K562 (cell line): ENCODE measurements at regions not wholly inside any gene's neighbourhood (a gene's known extent, or its start where the extent isn't known, plus 50 kb on each side); places are given as distances from the start of the nearest gene placed in this dataset.

ENCODE experiments used
- ATAC-seq: fragments of 200-7000 bp; cut with Tn5 transposase; 3 replicates; pipeline ENCODE4 v1.9.1; 2020; ENCODE audit warnings: moderate library complexity
- BruUV-seq: library from RNA; stranded (reverse); fragments of 400-500 nt; replicated peaks from 2 replicates; lab custom pipeline; 2021; lab: Mats Ljungman, UMichigan
- CTCF ChIA-PET: fragments of 300-600 bp; formaldehyde crosslinking; extraction: SDS; loops from one replicate; lab custom pipeline; 2021; ENCODE audit warnings: low intra/inter-chr PET ratio; lab: Yijun Ruan, JAX
- POLR2A ChIA-PET: fragments of 300-600, 350-650 bp; sonication (Branson Sonifier 250); formaldehyde crosslinking; extraction: SDS; loops from one replicate; lab custom pipeline; 2021; ENCODE audit warnings: antibody characterized with exemption, inconsistent platforms; lab: Yijun Ruan, JAX
- DNase-seq, 4 experiments: peaks; one replicate each; pipeline versions ENCODE4 v3.0.0 to v3.0.0-alpha.2; 2011 to 2018; ENCODE audit warnings: low spot score in 3 of 4, mixed read lengths in 3 of 4; ENCODE audit errors: extremely low read depth in 1 of 4
- FAIRE-seq: peaks from 2 replicates; lab custom pipeline; 2011; peaks lifted over from hg19 to GRCh38; lab: Jason Lieb, UNC
- H2AFZ ChIP-seq: 2 replicates; pipeline ENCODE4 v1.6.0; 2011; ENCODE audit warnings: low read depth, low read length, control low read depth, inconsistent platforms
- H3K27ac ChIP-seq: fragments of 200-600 bp; 3 replicates; pipeline ENCODE4 v1.8.0; 2011; ENCODE audit warnings: low read depth, mild to moderate bottlenecking, control low read depth, inconsistent platforms, low read length, moderate library complexity, mixed read lengths; ENCODE audit errors: extremely low read depth
- H3K27me3 ChIP-seq, 2 experiments: fragments of 300-600 bp in 1 of 2; 2 replicates in 1 of 2; 3 replicates in 1 of 2; pipeline versions ENCODE4 v1.6.0 to v1.8.0; 2011; ENCODE audit warnings: inconsistent platforms in 2 of 2, low read length in 2 of 2, mild to moderate bottlenecking in 1 of 2, mixed read lengths in 1 of 2, moderate library complexity in 1 of 2; ENCODE audit not compliant: control insufficient read depth in 2 of 2, insufficient read depth in 2 of 2
- H3K36me3 ChIP-seq: fragments of 300-600 bp; 3 replicates; pipeline ENCODE4 v1.8.0; 2011; ENCODE audit warnings: mild to moderate bottlenecking, low read length, inconsistent platforms; ENCODE audit not compliant: control insufficient read depth, insufficient read depth
- H3K4me1 ChIP-seq, 2 experiments: fragments of 200-600 bp in 1 of 2; replicated peaks in 1 of 2; 2 replicates in 1 of 2; 3 replicates in 1 of 2; pipeline versions ENCODE4 v1.5.1 to v1.8.0; 2011; ENCODE audit warnings: inconsistent platforms in 2 of 2, low read length in 2 of 2, mild to moderate bottlenecking in 1 of 2, mixed read lengths in 1 of 2, moderate library complexity in 1 of 2; ENCODE audit not compliant: control insufficient read depth in 2 of 2, insufficient read depth in 2 of 2
- H3K4me2 ChIP-seq: 2 replicates; pipeline ENCODE4 v1.6.1; 2011; ENCODE audit warnings: low read length, control low read depth, inconsistent platforms, mixed read lengths; ENCODE audit not compliant: insufficient read depth
- H3K4me3 ChIP-seq: fragments of 200-600 bp; sonication (generic), shearing (Covaris generic); 2 replicates; pipeline ENCODE4 v1.5.1; 2016; ENCODE audit warnings: control low read depth, inconsistent platforms
- H3K79me2 ChIP-seq: fragments of 200-600 bp; 3 replicates; pipeline ENCODE4 v1.8.0; 2011; ENCODE audit warnings: low read length, inconsistent platforms; ENCODE audit not compliant: control insufficient read depth, insufficient read depth
- H3K9ac ChIP-seq, 2 experiments: 2 replicates each; pipeline versions ENCODE4 v1.6.0 to v1.6.1; 2011; ENCODE audit warnings: low read depth in 2 of 2, low read length in 2 of 2, control low read depth in 1 of 2, inconsistent platforms in 1 of 2, mild to moderate bottlenecking in 1 of 2, mixed read lengths in 1 of 2; ENCODE audit not compliant: insufficient read depth in 1 of 2
- H3K9me1 ChIP-seq: one replicate; pipeline ENCODE4 v1.6.0; 2011; ENCODE audit warnings: inconsistent platforms, mild to moderate bottlenecking, low read length, moderate library complexity; ENCODE audit not compliant: control insufficient read depth, insufficient read depth
- H3K9me3 ChIP-seq: replicated peaks from 2 replicates; pipeline ENCODE4 v1.5.1; 2011; ENCODE audit warnings: low read depth, low read length, inconsistent platforms; ENCODE audit not compliant: control insufficient read depth, insufficient read depth
- H4K20me1 ChIP-seq: replicated peaks from 2 replicates; pipeline ENCODE4 v1.6.1; 2011; ENCODE audit warnings: low read length, inconsistent platforms, mixed read lengths; ENCODE audit not compliant: control insufficient read depth, insufficient read depth
- ADNP ChIP-seq: fragments of 200-800 bp; sonication (Bioruptor generic); IDR thresholded peaks from 2 replicates; pipeline ENCODE4 v1.6.1; 2016; ENCODE audit warnings: missing genetic modification characterization, missing compliant biosample characterization
- CBX2 ChIP-seq: fragments of 200-600 bp; sonication (generic); IDR thresholded peaks from one replicate; pipeline ENCODE4 v1.6.1; 2012; ENCODE audit warnings: mild to moderate bottlenecking, low read length, inconsistent platforms; ENCODE audit not compliant: insufficient read depth, poor library complexity, severe bottlenecking
- DACH1 ChIP-seq: fragments of 450-650 bp; IDR thresholded peaks from 2 replicates; pipeline ENCODE4 v1.6.1; 2018; ENCODE audit not compliant: partially characterized antibody
- L3MBTL2 ChIP-seq: fragments of 450-650 bp; IDR thresholded peaks from 2 replicates; pipeline ENCODE4 v1.6.1; 2016; ENCODE audit warnings: mild to moderate bottlenecking, moderate library complexity
- LEF1 ChIP-seq: fragments of 450-650 bp; IDR thresholded peaks from 2 replicates; pipeline ENCODE4 v1.6.1; 2016; ENCODE audit warnings: mild to moderate bottlenecking
- MCM7 ChIP-seq, 2 experiments: fragments of 450-650 bp; IDR thresholded peaks; 2 replicates each; pipeline ENCODE4 v1.6.1; 2016 to 2018
- PRMT5 ChIP-seq: sonication (generic); formaldehyde crosslinking; IDR thresholded peaks from 2 replicates; pipeline ENCODE4 v1.5.0; 2020; ENCODE audit warnings: missing genetic modification reagents
- RAD21 ChIP-seq, 2 experiments: fragments of 250-450 bp in 1 of 2; fragments of 450-650 bp in 1 of 2; sonication (Bioruptor Pico) in 1 of 2; formaldehyde crosslinking in 1 of 2; IDR thresholded peaks in 1 of 2; conservative IDR thresholded peaks in 1 of 2; 2 replicates each; pipeline versions ENCODE4 v1.4.0 to v1.8.0; 2020 to 2022; ENCODE audit warnings: mild to moderate bottlenecking in 2 of 2, moderate library complexity in 1 of 2
- RBM15 ChIP-seq: fragments of 200-400 bp; formaldehyde crosslinking; IDR thresholded peaks from 2 replicates; pipeline ENCODE4 v1.6.1; 2018; ENCODE audit warnings: mild to moderate bottlenecking, low read length, moderate library complexity; ENCODE audit not compliant: insufficient read depth
- SIN3A ChIP-seq, 2 experiments: fragments of 150-350 bp in 1 of 2; IDR thresholded peaks; 2 replicates each; pipeline ENCODE4 v1.6.1; 2011 to 2016; ENCODE audit warnings: borderline replicate concordance in 2 of 2, low read depth in 2 of 2, low read length in 2 of 2, mild to moderate bottlenecking in 2 of 2, moderate library complexity in 2 of 2; ENCODE audit not compliant: control insufficient read depth in 1 of 2
- SIN3B ChIP-seq: fragments of 450-650 bp; IDR thresholded peaks from 2 replicates; pipeline ENCODE4 v1.6.1; 2017; ENCODE audit warnings: low read depth, mild to moderate bottlenecking, moderate library complexity
- SMARCC2 ChIP-seq: fragments of 450-650 bp; IDR thresholded peaks from 2 replicates; pipeline ENCODE4 v1.6.1; 2017; ENCODE audit warnings: antibody characterized with exemption, moderate library complexity, mild to moderate bottlenecking, low read depth
- STAT5B ChIP-seq: fragments of 250-450 bp; sonication (Bioruptor Pico); IDR thresholded peaks from 2 replicates; pipeline ENCODE4 v1.8.0; 2021; ENCODE audit warnings: mild to moderate bottlenecking, inconsistent platforms
- TRIM24 ChIP-seq, 2 experiments: fragments of 450-650 bp; IDR thresholded peaks; 2 replicates each; pipeline ENCODE4 v1.6.1; 2016
- ZNF146 ChIP-seq: IDR thresholded peaks from one replicate; pipeline ENCODE4 v1.6.1; 2018; ENCODE audit warnings: missing compliant biosample characterization; ENCODE audit not compliant: unreplicated experiment
- ZNF311 ChIP-seq: fragments of 250-450 bp; sonication (Bioruptor Pico); IDR thresholded peaks from 2 replicates; pipeline ENCODE4 v1.4.0; 2020; ENCODE audit warnings: mild to moderate bottlenecking, moderate library complexity
- ZNF778 ChIP-seq: fragments of 450-650 bp; formaldehyde crosslinking; IDR thresholded peaks from 2 replicates; pipeline ENCODE4 v1.4.0; 2020; ENCODE audit warnings: mild to moderate bottlenecking, moderate library complexity
- ZSCAN29 ChIP-seq: fragments of 450-650 bp; IDR thresholded peaks from 2 replicates; pipeline ENCODE4 v1.6.1; 2017
- WGBS: fragments of 100-300 bp; shearing (Covaris generic); methylation state at CpG from one replicate; pipeline ENCODE4 v1.1.6; 2016; ENCODE audit warnings: low coverage, mixed read lengths; ENCODE audit not compliant: insufficient coverage; ENCODE audit errors: missing lambda C conversion rate; 5-methylcytosine and 5-hydroxymethylcytosine counted together
- in situ Hi-C: fragments of 300-500 bp; cut with MboI; formaldehyde crosslinking; loops from 4 replicates; pipeline ENCODE4 v1.15.0; 2018; ENCODE audit warnings: inconsistent platforms, mixed read lengths
- intact Hi-C: fragments of 100-400 bp; cut with micrococcal nuclease; formaldehyde crosslinking; loops from 2 replicates; pipeline ENCODE4 v1.14.2; 2022
- TF ChIP-seq, protein P1 (sequence below): sonication (generic); formaldehyde crosslinking; IDR thresholded peaks from 2 replicates; pipeline ENCODE4 v1.5.0; 2020; ENCODE audit warnings: missing genetic modification reagents
- TF ChIP-seq, protein P2 (sequence below), 2 experiments: IDR thresholded peaks; 2 replicates each; pipeline ENCODE4 v1.6.1; 2011; ENCODE audit warnings: borderline replicate concordance in 1 of 2, control low read depth in 1 of 2, low read depth in 1 of 2, low read length in 1 of 2, mild to moderate bottlenecking in 1 of 2, mixed read lengths in 1 of 2, moderate library complexity in 1 of 2; ENCODE audit not compliant: insufficient read depth in 1 of 2, insufficient read length in 1 of 2, poor library complexity in 1 of 2, severe bottlenecking in 1 of 2; ENCODE audit errors: extremely low read depth in 1 of 2

DNA sequence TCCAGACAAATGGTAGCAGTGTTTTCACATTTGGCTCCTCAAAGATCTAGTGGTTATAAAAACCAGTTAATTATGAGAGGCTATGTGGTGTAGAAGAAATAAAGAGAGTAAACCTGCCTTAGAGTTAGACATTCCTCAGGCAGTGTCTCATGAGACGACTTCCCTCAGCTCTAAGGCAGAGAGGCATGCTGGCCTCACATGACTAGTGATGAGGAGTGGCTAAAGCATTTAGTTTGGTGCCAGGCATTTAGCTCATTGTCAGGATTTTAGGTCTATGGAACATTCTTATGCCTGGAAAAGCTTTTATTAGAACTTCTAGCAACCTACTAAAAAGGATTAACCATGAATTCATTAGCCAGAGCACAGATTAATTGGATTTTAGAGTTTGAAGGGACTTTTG is 90.3 kb downstream of the RPRM start:
- 0 out of 2 replicates have a peak, but pooled peaks cover 1% of the 10 kb centered on the region for H3K9me3 ChIP-seq

More for the DNA sequence above, 90.3 kb downstream of the RPRM start:
- no peak overlapping the region for H3K4me3 ChIP-seq
- no peak for TF ChIP-seq SMARCC2
- no peak for TF ChIP-seq ADNP (tag)
- TF ChIP-seq, protein P1, sequence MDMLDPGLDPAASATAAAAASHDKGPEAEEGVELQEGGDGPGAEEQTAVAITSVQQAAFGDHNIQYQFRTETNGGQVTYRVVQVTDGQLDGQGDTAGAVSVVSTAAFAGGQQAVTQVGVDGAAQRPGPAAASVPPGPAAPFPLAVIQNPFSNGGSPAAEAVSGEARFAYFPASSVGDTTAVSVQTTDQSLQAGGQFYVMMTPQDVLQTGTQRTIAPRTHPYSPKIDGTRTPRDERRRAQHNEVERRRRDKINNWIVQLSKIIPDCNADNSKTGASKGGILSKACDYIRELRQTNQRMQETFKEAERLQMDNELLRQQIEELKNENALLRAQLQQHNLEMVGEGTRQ (CRISPR knock-in tag): no peak
- no peak for TF ChIP-seq ZSCAN29
- TF ChIP-seq CBX2: no peak
- TF ChIP-seq LEF1: no peak
- TF ChIP-seq ZNF778 (CRISPR knock-in tag): no peak
- no peak for TF ChIP-seq STAT5B
- no peak for TF ChIP-seq L3MBTL2
- no peak for TF ChIP-seq ZNF311 (CRISPR knock-in tag)
- TF ChIP-seq SIN3B: no peak
- TF ChIP-seq MCM7 (IDR thresholded peaks at IDR 0.05): no peak
- TF ChIP-seq RBM15: no peak
- TF ChIP-seq, protein P2, sequence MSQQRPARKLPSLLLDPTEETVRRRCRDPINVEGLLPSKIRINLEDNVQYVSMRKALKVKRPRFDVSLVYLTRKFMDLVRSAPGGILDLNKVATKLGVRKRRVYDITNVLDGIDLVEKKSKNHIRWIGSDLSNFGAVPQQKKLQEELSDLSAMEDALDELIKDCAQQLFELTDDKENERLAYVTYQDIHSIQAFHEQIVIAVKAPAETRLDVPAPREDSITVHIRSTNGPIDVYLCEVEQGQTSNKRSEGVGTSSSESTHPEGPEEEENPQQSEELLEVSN (IDR thresholded peaks at IDR 0.05; ENCODE audit: borderline replicate concordance in 1 of 2, extremely low read depth in 1 of 2, insufficient read depth in 1 of 2, insufficient read length in 1 of 2, low read depth in 1 of 2, low read length in 1 of 2, poor library complexity in 1 of 2, severe bottlenecking in 1 of 2): no peak
- TF ChIP-seq PRMT5 (CRISPR knock-in tag): no peak
- TF ChIP-seq RAD21 (CRISPR knock-in tag; conservative IDR thresholded peaks at IDR 0.05 in 1 of 2, IDR thresholded peaks at IDR 0.05 in 1 of 2): no peak
- TF ChIP-seq SIN3A (IDR thresholded peaks at IDR 0.05; ENCODE audit: borderline replicate concordance in 2 of 2, control insufficient read depth in 1 of 2, low read depth in 2 of 2, low read length in 2 of 2): no peak
- TF ChIP-seq TRIM24 (IDR thresholded peaks at IDR 0.05): no peak
- no peak for TF ChIP-seq DACH1
- TF ChIP-seq ZNF146: no peak
- no peaks in the 10 kb centered on the region for H3K36me3 ChIP-seq
- no peak overlapping the region for H3K9ac ChIP-seq
- POLR2A ChIA-PET: no interaction called here
- no TSS peak for BruUV-seq
- ATAC-seq: no peak
- no peaks in the 10 kb centered on the region for H3K79me2 ChIP-seq
- no peak overlapping the region for H2AFZ ChIP-seq
- H3K9me1 ChIP-seq: no peaks in the 10 kb centered on the region
- no peak for DNase-seq
- in situ Hi-C loops: no loop called here
- no peaks in the 10 kb centered on the region for H4K20me1 ChIP-seq
- FAIRE-seq: no peak
- no peak overlapping the region for H3K4me2 ChIP-seq
- H3K27ac ChIP-seq: no peak overlapping the region
- intact Hi-C loops: no loop called here
- H3K4me1 ChIP-seq: no peaks in the 10 kb centered on the region
- no peaks in the 10 kb centered on the region for H3K27me3 ChIP-seq
- WGBS: 0% methylated on average over 1 of the region's 1 CpG
- CTCF ChIA-PET: no interaction called here
